ENCODE measurements at regions not wholly inside any gene's neighbourhood (a gene's known extent, or its start where the extent isn't known, plus 50 kb on each side); places are given as distances from the start of the nearest gene placed in this dataset.

- TF ChIP-seq CTCF (IDR thresholded peaks at IDR 0.05; ENCODE audit: extremely low read depth, missing control alignments): no peak
- no peak for DNase-seq (ENCODE audit: low spot score)
These were observed 104.9 kb downstream of the RPRM start for GRCh38 chr2:153373510-153374279.

- no peak for DNase-seq (ENCODE audit: low spot score)
- TF ChIP-seq CTCF (IDR thresholded peaks at IDR 0.05; ENCODE audit: extremely low read depth, missing control alignments): no peak
These were observed 118.3 kb downstream of the RPRM start for GRCh38 chr2:153360239-153360638.

GRCh38 chr2:153354377-153354776 lies 124.2 kb downstream of the RPRM start:
- DNase-seq (ENCODE audit: low spot score): no peak
- TF ChIP-seq CTCF (IDR thresholded peaks at IDR 0.05; ENCODE audit: extremely low read depth, missing control alignments): no peak

GRCh38 chr2:153349603-153350002 lies 129.0 kb downstream of the RPRM start:
- no peak for DNase-seq (ENCODE audit: low spot score)
- no peak for TF ChIP-seq CTCF (IDR thresholded peaks at IDR 0.05; ENCODE audit: extremely low read depth, missing control alignments)

- TF ChIP-seq CTCF (IDR thresholded peaks at IDR 0.05; ENCODE audit: extremely low read depth, missing control alignments): no peak
- DNase-seq (ENCODE audit: low spot score): no peak
These were observed 130.6 kb downstream of the RPRM start for GRCh38 chr2:153347818-153348495.

GRCh38 chr2:153320879-153321278 lies 157.7 kb downstream of the RPRM start:
- DNase-seq (ENCODE audit: low spot score): no peak

More at GRCh38 chr2:153320879-153321278, 157.7 kb downstream of the RPRM start:
- no peak for TF ChIP-seq CTCF (IDR thresholded peaks at IDR 0.05; ENCODE audit: extremely low read depth, missing control alignments)
